ENCODE measurements at regions not wholly inside any gene's neighbourhood (a gene's known extent, or its start where the extent isn't known, plus 50 kb on each side); places are given as distances from the start of the nearest gene placed in this dataset.

DNA sequence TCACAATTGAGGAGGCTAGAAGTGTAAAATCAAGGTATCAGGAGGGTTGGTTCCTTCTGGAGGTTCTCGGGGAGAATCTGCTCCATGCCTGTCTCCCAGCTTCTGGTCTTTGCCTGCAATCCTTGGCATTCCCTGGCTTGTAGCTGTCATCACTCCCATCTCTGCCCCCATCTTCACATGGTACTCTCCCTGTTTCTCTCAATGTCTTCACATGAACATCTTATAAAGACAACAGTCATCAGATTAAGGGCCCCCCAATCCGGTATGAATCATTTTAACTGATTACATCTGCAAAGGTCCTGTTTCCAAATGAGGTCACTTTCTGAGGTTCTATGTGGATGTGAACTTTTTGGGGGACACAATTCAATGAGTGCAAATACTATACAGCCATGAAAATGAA is 113.0 kb upstream of the GALNT15 start:
- TF ChIP-seq POLR2A (IDR thresholded peaks at IDR 0.05), result no peak
- TF ChIP-seq, protein P1, sequence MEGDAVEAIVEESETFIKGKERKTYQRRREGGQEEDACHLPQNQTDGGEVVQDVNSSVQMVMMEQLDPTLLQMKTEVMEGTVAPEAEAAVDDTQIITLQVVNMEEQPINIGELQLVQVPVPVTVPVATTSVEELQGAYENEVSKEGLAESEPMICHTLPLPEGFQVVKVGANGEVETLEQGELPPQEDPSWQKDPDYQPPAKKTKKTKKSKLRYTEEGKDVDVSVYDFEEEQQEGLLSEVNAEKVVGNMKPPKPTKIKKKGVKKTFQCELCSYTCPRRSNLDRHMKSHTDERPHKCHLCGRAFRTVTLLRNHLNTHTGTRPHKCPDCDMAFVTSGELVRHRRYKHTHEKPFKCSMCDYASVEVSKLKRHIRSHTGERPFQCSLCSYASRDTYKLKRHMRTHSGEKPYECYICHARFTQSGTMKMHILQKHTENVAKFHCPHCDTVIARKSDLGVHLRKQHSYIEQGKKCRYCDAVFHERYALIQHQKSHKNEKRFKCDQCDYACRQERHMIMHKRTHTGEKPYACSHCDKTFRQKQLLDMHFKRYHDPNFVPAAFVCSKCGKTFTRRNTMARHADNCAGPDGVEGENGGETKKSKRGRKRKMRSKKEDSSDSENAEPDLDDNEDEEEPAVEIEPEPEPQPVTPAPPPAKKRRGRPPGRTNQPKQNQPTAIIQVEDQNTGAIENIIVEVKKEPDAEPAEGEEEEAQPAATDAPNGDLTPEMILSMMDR (IDR thresholded peaks at IDR 0.05), result no peak
- Histone ChIP-seq H3K36me3 (no peaks in the 10 kb centered on the region), H3K27ac (peak overlapping the region in 3 of 4 donors; percentile 69 to 86 (median 81)), H3K27me3 (no peaks in the 10 kb centered on the region), H3K4me1 (peaks cover 5 to 51% (median 27%) of the 10 kb centered on the region in 3 donors), H3K4me3 (no peak overlapping the region), H3K9me3 (no peaks in the 10 kb centered on the region)
- DNase-seq, result no peak
- WGBS, 2 donors, result 83 to 89% methylated on average over 2 of the region's 2 CpGs
- intact Hi-C loops (cut with DNase I), result no loop called here

DNA sequence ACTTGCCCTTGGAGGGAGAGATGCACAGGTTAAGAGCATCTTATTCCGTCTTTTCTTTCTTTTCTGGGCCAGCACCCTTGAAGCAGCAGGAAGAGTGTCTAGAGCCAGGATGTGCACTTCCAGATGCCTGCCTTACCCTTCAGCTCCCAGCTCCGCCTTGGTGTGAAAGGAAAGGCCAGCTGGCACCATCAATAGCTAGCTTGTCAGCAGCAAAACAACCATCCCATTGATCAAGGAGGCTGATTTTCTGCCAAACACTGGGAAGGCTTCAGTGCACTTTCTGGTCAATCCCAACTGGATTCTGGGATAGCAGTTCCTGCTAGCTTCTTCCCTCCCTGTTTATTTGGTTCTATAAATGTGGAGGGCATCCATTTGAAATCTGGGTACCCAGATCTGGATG is 110.9 kb upstream of the GALNT15 start:
- intact Hi-C loops (cut with DNase I), result no loop called here
- DNase-seq, result no peak

DNA sequence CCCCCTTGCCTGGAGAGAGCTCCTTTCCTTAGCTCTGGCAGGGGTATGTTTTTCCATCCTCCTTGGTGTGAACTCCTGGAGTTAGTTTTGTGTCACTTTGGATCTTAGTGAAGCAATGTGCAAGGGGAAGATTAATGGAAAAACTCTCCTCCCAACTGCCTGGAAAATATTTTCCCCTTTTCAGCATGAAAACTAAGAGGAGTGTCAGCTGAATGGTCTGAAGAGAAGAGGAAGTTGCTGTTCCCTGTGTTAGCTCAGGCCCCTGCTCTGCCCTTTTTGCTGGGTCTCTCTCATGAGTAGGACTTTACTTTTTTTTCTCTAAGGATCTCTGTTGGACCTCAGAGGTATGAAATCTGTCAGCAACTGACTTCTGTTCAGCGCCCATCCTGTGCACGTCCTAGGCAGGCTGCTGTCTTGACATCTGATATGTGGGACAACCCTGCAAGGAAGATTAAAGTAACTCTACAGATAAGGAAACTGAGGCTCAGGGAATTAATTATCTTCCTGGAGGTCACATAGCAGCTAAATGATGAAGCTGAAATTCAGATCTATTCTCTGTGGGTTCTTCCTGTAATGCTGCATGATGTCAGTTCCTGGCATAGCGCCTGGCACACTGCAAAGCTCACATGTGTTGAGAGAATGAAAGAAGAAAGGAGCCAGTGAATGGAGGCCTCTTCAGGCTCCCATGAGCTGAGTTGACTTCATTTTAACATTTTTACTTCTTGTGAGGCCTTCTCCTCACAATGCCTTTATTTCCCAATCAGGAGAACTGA is 109.7 kb upstream of the GALNT15 start:
- no peak for DNase-seq
- intact Hi-C loops (cut with DNase I), result no loop called here
- TF ChIP-seq POLR2A (IDR thresholded peaks at IDR 0.05), result no peak
- TF ChIP-seq, protein P1 (IDR thresholded peaks at IDR 0.05), result no peak
- Histone ChIP-seq H3K27me3 (no peaks in the 10 kb centered on the region), H3K4me3 (no peak overlapping the region), H3K27ac (peak overlapping the region; percentile 42 to 86 (median 63)), H3K9me3 (no peaks in the 10 kb centered on the region), H3K4me1 (peaks cover 5 to 38% (median 17%) of the 10 kb centered on the region in 3 donors), H3K36me3 (no peaks in the 10 kb centered on the region)
- 51 to 61% methylated on average over 3 of the region's 3 CpGs for WGBS, 2 donors

More for the DNA sequence above, 110.9 kb upstream of the GALNT15 start:
- H3K36me3 ChIP-seq, result no peaks in the 10 kb centered on the region
- WGBS, 2 donors, result 69 to 87% methylated on average over 1 to 2 of the region's 2 CpGs
- peak overlapping the region in 3 of 4 donors; percentile 45 to 86 (median 81) for H3K27ac ChIP-seq
- H3K9me3 ChIP-seq, result no peaks in the 10 kb centered on the region
- no peak overlapping the region for H3K4me3 ChIP-seq
- no peaks in the 10 kb centered on the region for H3K27me3 ChIP-seq
- TF ChIP-seq, protein P1 (IDR thresholded peaks at IDR 0.05), result no peak
- no peak for TF ChIP-seq POLR2A (IDR thresholded peaks at IDR 0.05)
- peaks cover 5 to 50% (median 27%) of the 10 kb centered on the region in 3 donors for H3K4me1 ChIP-seq

DNA sequence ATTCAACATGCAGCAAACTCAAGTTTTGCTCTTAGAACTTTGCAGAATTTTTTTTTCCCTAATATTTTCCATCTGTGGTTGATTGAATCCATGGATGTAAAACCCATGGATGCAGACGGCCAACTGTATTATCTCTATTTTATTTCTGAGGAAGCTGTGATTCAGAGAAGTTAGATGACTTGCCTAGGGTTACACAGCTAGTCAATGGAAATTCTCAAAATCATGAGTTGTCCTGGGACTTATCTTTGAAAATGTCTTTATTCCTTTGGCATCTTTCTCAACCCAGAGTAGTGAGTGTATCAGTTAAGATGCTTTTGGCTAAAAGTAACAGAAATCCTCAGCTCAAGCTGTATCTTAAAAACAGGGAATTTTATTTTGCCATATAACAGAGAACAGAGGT is 107.9 kb upstream of the GALNT15 start:
- no peak overlapping the region for H3K27ac ChIP-seq
- TF ChIP-seq, protein P1 (IDR thresholded peaks at IDR 0.05), result no peak
- no peak for TF ChIP-seq POLR2A (IDR thresholded peaks at IDR 0.05)
- 75 to 81% methylated on average over 1 of the region's 1 CpG for WGBS, 2 donors
- DNase-seq, result no peak
- H3K4me1 ChIP-seq, result peaks cover 5 to 22% (median 11%) of the 10 kb centered on the region in 3 donors
- H3K4me3 ChIP-seq, result no peak overlapping the region
- no peaks in the 10 kb centered on the region for H3K27me3 ChIP-seq
- H3K36me3 ChIP-seq, result no peaks in the 10 kb centered on the region
- intact Hi-C loops (cut with DNase I), result no loop called here
- H3K9me3 ChIP-seq, result no peaks in the 10 kb centered on the region

DNA sequence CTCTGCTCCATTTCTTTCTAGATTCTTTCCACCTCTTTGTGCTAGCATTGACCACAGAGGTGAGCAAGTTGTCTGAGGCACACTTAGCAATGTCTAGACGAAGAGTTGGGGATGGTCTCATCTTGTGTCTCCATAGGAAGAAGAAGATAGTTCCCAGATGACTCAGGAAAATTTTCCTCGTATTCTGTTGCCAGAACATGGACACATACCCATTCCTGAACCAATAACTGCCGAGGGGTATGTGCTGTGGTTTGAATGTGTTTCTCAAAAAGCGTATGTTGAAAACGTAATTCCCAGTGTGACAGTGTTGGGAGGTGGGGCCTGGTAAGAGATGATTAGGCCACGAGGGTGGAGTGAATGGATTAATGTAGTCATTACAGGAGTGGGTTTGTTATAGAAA is 107.5 kb upstream of the GALNT15 start:
- Histone ChIP-seq H3K27ac (no peak overlapping the region), H3K27me3 (no peaks in the 10 kb centered on the region), H3K9me3 (no peaks in the 10 kb centered on the region), H3K4me3 (no peak overlapping the region), H3K36me3 (no peaks in the 10 kb centered on the region), H3K4me1 (peaks cover 5 to 22% (median 11%) of the 10 kb centered on the region in 3 donors)
- no peak for DNase-seq
- WGBS, 2 donors, result 84 to 85% methylated on average over 6 of the region's 6 CpGs
- intact Hi-C loops (cut with DNase I), result no loop called here
- no peak for TF ChIP-seq POLR2A (IDR thresholded peaks at IDR 0.05)
- TF ChIP-seq, protein P1 (IDR thresholded peaks at IDR 0.05), result no peak
